Activated naive CD8-positive, alpha-beta T cell treated with anti-CD3 and anti-CD28 coated beads for 36 hours (primary cell): ENCODE measurements at regions not wholly inside any gene's neighbourhood (a gene's known extent, or its start where the extent isn't known, plus 50 kb on each side); places are given as distances from the start of the nearest gene placed in this dataset.
"Not testable (repeated sequence)": the region's sequence is repeated elsewhere in the genome, so short reads cannot be mapped to it uniquely, and the experiment has no call there.

Experiments used
- DNase-seq: peaks from one replicate; pipeline ENCODE4 v3.0.0; 2021
- H3K27ac Mint-ChIP-seq: one replicate; pipeline ENCODE4 v1.8.0; 2022; ENCODE audit warnings: mild to moderate bottlenecking, moderate library complexity, mixed read lengths
- H3K27me3 Mint-ChIP-seq: one replicate; pipeline ENCODE4 v1.8.0; 2022; ENCODE audit warnings: mild to moderate bottlenecking, mixed read lengths
- H3K36me3 Mint-ChIP-seq: one replicate; pipeline ENCODE4 v1.8.0; 2021; ENCODE audit warnings: mild to moderate bottlenecking, mixed read lengths
- H3K4me1 Mint-ChIP-seq: one replicate; pipeline ENCODE4 v1.8.0; 2021; ENCODE audit warnings: mixed read lengths
- H3K4me3 Mint-ChIP-seq: one replicate; pipeline ENCODE4 v1.8.0; 2022; ENCODE audit warnings: mild to moderate bottlenecking, moderate library complexity, mixed read lengths
- H3K9me3 Mint-ChIP-seq: one replicate; pipeline ENCODE4 v1.8.0; 2022; ENCODE audit warnings: mixed read lengths

- H3K27me3 Mint-ChIP-seq, result no peaks in the 10 kb centered on the region
- no peaks in the 10 kb centered on the region for H3K36me3 Mint-ChIP-seq
- no peak overlapping the region for H3K4me3 Mint-ChIP-seq
- no peaks in the 10 kb centered on the region for H3K4me1 Mint-ChIP-seq
- no peak for DNase-seq
- H3K9me3 Mint-ChIP-seq, result no peaks in the 10 kb centered on the region
- H3K27ac Mint-ChIP-seq, result no peak overlapping the region
These were observed 367.4 kb upstream of the SNX7 start for GRCh38 chr1:98294127-98294526.

- Mint-ChIP-seq H3K9me3 (no peaks in the 10 kb centered on the region), H3K36me3 (no peaks in the 10 kb centered on the region), H3K4me1 (no peaks in the 10 kb centered on the region), H3K4me3 (no peak overlapping the region), H3K27me3 (no peaks in the 10 kb centered on the region), H3K27ac (no peak overlapping the region)
- no peak for DNase-seq
These were observed 368.5 kb upstream of the SNX7 start for GRCh38 chr1:98292994-98293393.

DNA sequence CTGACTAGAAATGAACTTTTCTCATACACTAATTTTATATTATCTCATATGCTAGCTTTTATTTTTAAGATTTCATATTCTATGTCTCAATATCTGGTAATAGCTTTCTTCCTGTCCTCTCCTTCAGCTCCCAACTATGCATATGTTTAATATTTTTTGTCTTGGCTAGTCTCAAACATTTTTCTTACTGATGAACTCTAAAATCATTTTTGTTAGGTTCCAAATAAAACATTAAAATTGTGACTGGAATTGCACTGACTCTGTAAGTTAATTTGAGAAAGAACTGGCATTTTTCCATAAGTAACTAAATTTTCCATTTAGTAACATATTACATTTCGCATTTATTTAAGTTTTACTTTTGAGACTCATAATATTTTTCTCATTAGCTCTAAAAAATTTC lies 368.5 kb upstream of the DPYD start:
- no peak overlapping the region for H3K4me3 Mint-ChIP-seq
- H3K4me1 Mint-ChIP-seq, result no peaks in the 10 kb centered on the region
- H3K36me3 Mint-ChIP-seq, result no peaks in the 10 kb centered on the region
- DNase-seq, result no peak
- no peak overlapping the region for H3K27ac Mint-ChIP-seq
- no peaks in the 10 kb centered on the region for H3K27me3 Mint-ChIP-seq
- no peaks in the 10 kb centered on the region for H3K9me3 Mint-ChIP-seq

- Mint-ChIP-seq H3K4me3 (no peak overlapping the region), H3K27ac (no peak overlapping the region), H3K4me1 (no peaks in the 10 kb centered on the region), H3K36me3 (no peaks in the 10 kb centered on the region), H3K27me3 (no peaks in the 10 kb centered on the region), H3K9me3 (no peaks in the 10 kb centered on the region)
- no peak for DNase-seq
These were observed 367.7 kb upstream of the DPYD start for GRCh38 chr1:98288494-98288893.

DNA sequence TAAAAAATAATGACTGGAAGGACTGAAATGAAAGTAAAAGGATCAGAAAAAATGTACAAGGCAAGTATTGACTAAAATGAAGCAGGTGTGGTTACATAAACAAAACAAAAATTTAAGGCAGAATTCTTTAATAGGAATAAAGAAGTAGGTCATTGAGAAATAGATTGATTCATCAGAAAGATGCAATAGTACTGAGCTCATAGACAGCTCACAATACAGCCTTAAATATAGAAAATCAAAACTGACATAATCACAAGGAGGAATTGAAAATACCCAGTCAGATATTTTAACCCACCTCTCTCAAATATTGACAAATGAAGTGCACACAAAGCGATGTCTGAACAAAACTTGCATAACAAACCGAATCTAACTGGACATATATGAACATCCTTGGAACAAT lies 366.8 kb upstream of the DPYD start:
- no peaks in the 10 kb centered on the region for H3K4me1 Mint-ChIP-seq
- no peak for DNase-seq
- no peak overlapping the region for H3K4me3 Mint-ChIP-seq
- H3K27me3 Mint-ChIP-seq, result no peaks in the 10 kb centered on the region
- H3K36me3 Mint-ChIP-seq, result no peaks in the 10 kb centered on the region
- no peak overlapping the region for H3K27ac Mint-ChIP-seq
- H3K9me3 Mint-ChIP-seq, result no peaks in the 10 kb centered on the region

DNA sequence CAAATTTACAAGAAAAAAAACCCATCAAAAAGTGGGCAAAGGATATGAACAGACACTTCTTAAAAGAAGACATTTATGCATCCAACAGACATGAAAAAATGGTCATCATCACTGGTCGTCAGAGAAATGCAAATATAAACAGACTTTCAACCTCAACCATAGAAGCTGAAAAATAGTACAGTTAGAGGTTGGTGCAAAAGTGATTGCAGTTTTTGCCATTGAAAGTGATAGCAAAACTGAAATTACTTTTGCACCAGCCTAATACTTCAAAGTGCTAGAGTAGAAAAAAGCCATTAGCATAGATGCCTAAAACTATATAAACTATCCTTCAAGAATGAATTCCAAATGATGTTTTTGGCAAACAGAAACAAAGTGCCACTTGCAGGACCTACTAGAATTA lies 365.8 kb upstream of the DPYD start:
- H3K27me3 Mint-ChIP-seq, result no peaks in the 10 kb centered on the region
- DNase-seq, result no peak
- H3K9me3 Mint-ChIP-seq, result no peaks in the 10 kb centered on the region
- H3K4me3 Mint-ChIP-seq, result no peak overlapping the region
- no peaks in the 10 kb centered on the region for H3K36me3 Mint-ChIP-seq
- no peaks in the 10 kb centered on the region for H3K4me1 Mint-ChIP-seq
- H3K27ac Mint-ChIP-seq, result no peak overlapping the region

DNA sequence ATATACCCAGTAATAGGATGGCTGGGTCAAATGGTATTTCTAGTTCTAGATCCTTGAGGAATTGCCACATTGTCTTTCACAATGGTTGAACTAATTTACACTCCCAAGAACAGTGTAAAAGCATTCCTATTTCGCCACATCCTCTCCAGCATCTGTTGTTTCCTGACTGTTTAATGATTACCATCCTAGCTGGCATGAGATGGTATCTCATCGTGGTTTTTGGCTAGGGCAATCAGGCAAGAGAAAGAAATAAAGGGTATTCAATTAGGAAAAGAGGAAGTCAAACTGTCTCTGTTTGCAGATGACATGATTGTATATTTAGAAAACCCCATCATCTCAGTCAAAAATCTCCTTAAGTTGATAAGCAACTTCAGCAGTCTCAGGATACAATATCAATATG lies 364.5 kb upstream of the DPYD start:
- not testable (repeated sequence) for H3K27ac Mint-ChIP-seq, H3K27me3 Mint-ChIP-seq, DNase-seq, H3K4me1 Mint-ChIP-seq, H3K4me3 Mint-ChIP-seq, H3K36me3 Mint-ChIP-seq, H3K9me3 Mint-ChIP-seq

GRCh38 chr1:98280049-98280448 lies 359.2 kb upstream of the DPYD start:
- Mint-ChIP-seq H3K36me3 (no peaks in the 10 kb centered on the region), H3K4me1 (no peaks in the 10 kb centered on the region), H3K9me3 (no peaks in the 10 kb centered on the region), H3K27me3 (no peaks in the 10 kb centered on the region), H3K27ac (no peak overlapping the region), H3K4me3 (no peak overlapping the region)
- DNase-seq, result no peak

GRCh38 chr1:98278055-98278454 lies 357.2 kb upstream of the DPYD start:
- Mint-ChIP-seq H3K36me3 (no peaks in the 10 kb centered on the region), H3K27ac (no peak overlapping the region), H3K4me3 (no peak overlapping the region), H3K27me3 (no peaks in the 10 kb centered on the region), H3K9me3 (no peaks in the 10 kb centered on the region), H3K4me1 (no peaks in the 10 kb centered on the region)
- DNase-seq, result no peak

- Mint-ChIP-seq H3K36me3 (no peaks in the 10 kb centered on the region), H3K27me3 (no peaks in the 10 kb centered on the region), H3K4me3 (no peak overlapping the region), H3K27ac (no peak overlapping the region), H3K4me1 (no peaks in the 10 kb centered on the region), H3K9me3 (no peaks in the 10 kb centered on the region)
- no peak for DNase-seq
These were observed 356.3 kb upstream of the DPYD start for GRCh38 chr1:98277118-98277517.

- H3K9me3 Mint-ChIP-seq, result no peaks in the 10 kb centered on the region
- DNase-seq, result no peak
- no peak overlapping the region for H3K27ac Mint-ChIP-seq
- no peak overlapping the region for H3K4me3 Mint-ChIP-seq
- H3K27me3 Mint-ChIP-seq, result no peaks in the 10 kb centered on the region
- H3K36me3 Mint-ChIP-seq, result no peaks in the 10 kb centered on the region
- H3K4me1 Mint-ChIP-seq, result no peaks in the 10 kb centered on the region
These were observed 355.7 kb upstream of the DPYD start for GRCh38 chr1:98276514-98276913.

- H3K9me3 Mint-ChIP-seq, result no peaks in the 10 kb centered on the region
- H3K36me3 Mint-ChIP-seq, result no peaks in the 10 kb centered on the region
- no peaks in the 10 kb centered on the region for H3K27me3 Mint-ChIP-seq
- H3K4me1 Mint-ChIP-seq, result no peaks in the 10 kb centered on the region
- no peak for DNase-seq
- H3K4me3 Mint-ChIP-seq, result no peak overlapping the region
- H3K27ac Mint-ChIP-seq, result no peak overlapping the region
These were observed 347.5 kb upstream of the DPYD start for GRCh38 chr1:98268316-98268715.

DNA sequence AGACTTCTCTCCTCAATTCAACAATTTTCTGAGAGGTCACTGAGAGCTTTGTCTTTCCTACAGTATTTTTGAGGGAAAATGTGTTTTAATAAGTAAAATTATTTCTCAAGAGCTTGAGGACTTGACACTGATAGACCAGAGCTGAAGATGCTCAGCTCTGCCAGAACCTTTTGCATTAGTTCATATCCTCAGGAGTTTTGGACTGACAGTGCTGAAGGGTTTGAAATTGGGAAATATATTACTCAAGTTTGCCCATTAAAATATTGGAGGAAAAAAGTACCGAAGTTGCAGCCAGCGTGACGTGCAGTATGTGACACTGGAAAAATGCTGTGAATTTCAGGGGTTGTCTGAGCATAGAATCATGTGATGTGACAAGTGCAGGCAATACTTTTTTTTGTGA lies 346.6 kb upstream of the DPYD start:
- no peak for DNase-seq
- no peak overlapping the region for H3K4me3 Mint-ChIP-seq
- H3K36me3 Mint-ChIP-seq, result no peaks in the 10 kb centered on the region
- no peaks in the 10 kb centered on the region for H3K4me1 Mint-ChIP-seq
- no peak overlapping the region for H3K27ac Mint-ChIP-seq
- no peaks in the 10 kb centered on the region for H3K27me3 Mint-ChIP-seq
- H3K9me3 Mint-ChIP-seq, result no peaks in the 10 kb centered on the region

DNA sequence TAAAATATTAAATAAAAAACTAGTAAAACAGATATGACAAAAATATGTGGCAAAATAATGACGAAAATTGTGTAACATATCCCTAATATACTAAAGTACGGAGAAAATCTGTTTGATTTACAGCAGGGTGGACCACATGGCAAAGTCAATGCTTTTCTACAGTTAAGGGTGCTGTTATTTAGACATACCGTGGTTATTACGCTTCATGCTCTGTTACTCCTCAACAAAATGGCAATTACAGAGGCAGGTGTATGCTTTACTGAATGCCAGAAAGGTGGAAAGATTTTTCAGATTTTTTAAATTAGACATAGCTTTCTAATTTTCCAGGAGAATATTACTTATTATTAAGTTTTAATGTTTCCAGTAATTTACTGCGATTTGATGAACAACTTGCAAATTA lies 343.9 kb upstream of the DPYD start:
- Mint-ChIP-seq H3K9me3 (no peaks in the 10 kb centered on the region), H3K4me3 (no peak overlapping the region), H3K27ac (no peak overlapping the region), H3K27me3 (no peaks in the 10 kb centered on the region), H3K4me1 (no peaks in the 10 kb centered on the region), H3K36me3 (no peaks in the 10 kb centered on the region)
- no peak for DNase-seq

DNA sequence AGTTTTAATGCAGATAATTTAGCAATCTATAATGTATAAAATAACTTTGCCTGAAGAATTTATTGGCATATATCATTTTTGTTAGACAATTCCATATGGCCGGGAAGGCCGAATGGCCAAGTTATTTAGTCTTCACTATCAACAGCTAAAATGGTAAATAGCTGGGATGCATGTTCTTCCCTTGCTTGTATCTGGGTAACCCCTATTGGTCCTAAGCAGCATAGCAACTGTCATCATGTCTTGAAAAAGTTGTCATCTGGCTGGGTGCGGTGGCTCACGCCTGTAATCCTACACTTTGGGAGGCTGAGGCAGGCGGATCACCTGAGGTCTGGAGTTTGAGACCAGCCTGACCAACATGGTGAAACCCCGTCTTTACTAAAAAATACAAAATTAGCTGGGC lies 340.0 kb upstream of the DPYD start:
- Mint-ChIP-seq H3K9me3 (peaks cover 5% of the 10 kb centered on the region), H3K27ac (no peak overlapping the region), H3K36me3 (no peaks in the 10 kb centered on the region), H3K4me3 (no peak overlapping the region), H3K27me3 (no peaks in the 10 kb centered on the region), H3K4me1 (no peaks in the 10 kb centered on the region)
- DNase-seq, result no peak

DNA sequence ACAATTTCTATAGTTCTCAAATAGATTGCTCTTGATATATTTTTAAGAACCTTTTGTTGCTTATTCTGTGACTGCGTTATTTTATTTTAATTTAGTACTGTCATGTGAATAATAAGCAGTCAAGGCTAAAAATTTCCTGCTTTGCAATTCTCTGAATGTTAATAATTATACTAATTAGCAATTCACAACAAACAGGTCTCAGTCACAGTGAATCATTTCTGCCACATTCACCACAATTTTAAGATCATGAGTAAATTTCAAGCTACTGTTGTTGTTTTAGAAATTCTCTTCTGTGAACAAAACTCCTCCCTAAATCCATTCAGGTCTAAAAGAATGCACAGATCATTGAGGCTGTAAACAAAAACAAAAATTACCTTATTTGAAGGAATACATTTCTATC lies 339.6 kb upstream of the DPYD start:
- DNase-seq, result no peak
- no peaks in the 10 kb centered on the region for H3K4me1 Mint-ChIP-seq
- no peaks in the 10 kb centered on the region for H3K36me3 Mint-ChIP-seq
- no peak overlapping the region for H3K27ac Mint-ChIP-seq
- H3K4me3 Mint-ChIP-seq, result no peak overlapping the region
- no peaks in the 10 kb centered on the region for H3K27me3 Mint-ChIP-seq
- peaks cover 5% of the 10 kb centered on the region for H3K9me3 Mint-ChIP-seq

DNA sequence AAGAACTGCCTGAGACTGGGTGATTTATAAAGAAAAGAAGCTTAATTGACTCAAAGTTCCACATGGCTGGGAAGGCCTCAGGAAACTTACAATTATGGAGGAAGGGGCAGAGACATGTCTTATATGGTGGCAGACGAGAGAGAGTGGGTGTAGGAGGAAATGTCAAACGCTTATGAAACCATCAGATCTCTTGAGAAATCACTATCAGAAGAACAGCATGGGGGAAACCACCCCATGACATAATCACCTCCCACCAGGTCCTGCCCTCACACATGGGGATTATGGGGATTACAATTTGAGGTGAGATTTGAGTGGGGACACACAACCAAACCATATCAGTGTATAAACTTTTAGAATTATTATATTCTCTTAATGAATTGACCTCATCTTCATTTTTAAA lies 335.9 kb upstream of the DPYD start:
- Mint-ChIP-seq H3K4me1 (no peaks in the 10 kb centered on the region), H3K27ac (no peak overlapping the region), H3K4me3 (no peak overlapping the region), H3K36me3 (no peaks in the 10 kb centered on the region), H3K27me3 (no peaks in the 10 kb centered on the region), H3K9me3 (peaks cover 5% of the 10 kb centered on the region)
- DNase-seq, result no peak
